Suppressor macrophage (primary cell): ENCODE measurements at regions not wholly inside any gene's neighbourhood (a gene's known extent, or its start where the extent isn't known, plus 50 kb on each side); places are given as distances from the start of the nearest gene placed in this dataset.

ENCODE experiments used
- DNase-seq, 4 experiments: peaks; one replicate each; pipeline ENCODE4 v3.0.0-alpha.2; 2020 to 2022

GRCh38 chr12:45587877-45588533 is 141.5 kb upstream of the ARID2 start:
- peak in 1 of 4 experiments; percentile 21 for DNase-seq

GRCh38 chr12:45590646-45591045 is 138.9 kb upstream of the ARID2 start:
- no peak for DNase-seq

GRCh38 chr12:45591635-45592034 is 137.9 kb upstream of the ARID2 start:
- no peak for DNase-seq

- DNase-seq: no peak
Observed at GRCh38 chr12:45596366-45596765, 133.1 kb upstream of the ARID2 start.

- no peak for DNase-seq
Observed at GRCh38 chr12:45598336-45598735, 131.2 kb upstream of the ARID2 start.

- DNase-seq: no peak
Observed at GRCh38 chr12:45598761-45599160, 130.7 kb upstream of the ARID2 start.

- no peak for DNase-seq
Observed at GRCh38 chr12:45599196-45599595, 130.3 kb upstream of the ARID2 start.

GRCh38 chr12:45601390-45601789 is 128.1 kb upstream of the ARID2 start:
- DNase-seq: no peak

GRCh38 chr12:45601888-45602287 is 127.6 kb upstream of the ARID2 start:
- no peak for DNase-seq

GRCh38 chr12:45605624-45606023 is 123.9 kb upstream of the ARID2 start:
- no peak for DNase-seq

- DNase-seq: peak in 1 of 4 experiments; percentile 8
Observed at GRCh38 chr12:45611061-45611460, 118.4 kb upstream of the ARID2 start.

- DNase-seq: no peak
Observed at GRCh38 chr12:45611495-45611894, 118.0 kb upstream of the ARID2 start.

- peak in 2 of 4 experiments; percentile 7 to 16 for DNase-seq
Observed at GRCh38 chr12:45612044-45612794, 117.3 kb upstream of the ARID2 start.

GRCh38 chr12:45613296-45613695 is 116.2 kb upstream of the ARID2 start:
- DNase-seq: peak in 1 of 4 experiments; percentile 24

GRCh38 chr12:45613855-45614254 is 115.7 kb upstream of the ARID2 start:
- DNase-seq: no peak

GRCh38 chr12:45615268-45615667 is 114.2 kb upstream of the ARID2 start:
- DNase-seq: no peak

- no peak for DNase-seq
Observed at GRCh38 chr12:45619736-45620135, 109.8 kb upstream of the ARID2 start.

- no peak for DNase-seq
Observed at GRCh38 chr12:45621703-45622102, 107.8 kb upstream of the ARID2 start.

- peak in 2 of 4 experiments; percentile 34 to 42 for DNase-seq
Observed at GRCh38 chr12:45622210-45622937, 107.1 kb upstream of the ARID2 start.

- no peak for DNase-seq
Observed at GRCh38 chr12:45623221-45623620, 106.3 kb upstream of the ARID2 start.

GRCh38 chr12:45623940-45624339 is 105.6 kb upstream of the ARID2 start:
- no peak for DNase-seq

GRCh38 chr12:45626965-45627364 is 102.5 kb upstream of the ARID2 start:
- no peak for DNase-seq

- no peak for DNase-seq
Observed at GRCh38 chr12:45627407-45628069, 102.0 kb upstream of the ARID2 start.
